ENCODE measurements at regions not wholly inside any gene's neighbourhood (a gene's known extent, or its start where the extent isn't known, plus 50 kb on each side); places are given as distances from the start of the nearest gene placed in this dataset.

GRCh38 chr10:71161425-71161824 is 50.9 kb upstream of the UNC5B start:
- Histone ChIP-seq H3K4me1 (ENCODE audit: control insufficient read depth in 1 of 2, insufficient read depth in 2 of 2, low read depth in 1 of 2, low read length in 1 of 2) (no peaks in the 10 kb centered on the region), H3K36me3 (replicated peaks in 1 of 2; ENCODE audit: control insufficient read depth in 1 of 2, insufficient read depth in 2 of 2, low read length in 1 of 2) (no peaks in the 10 kb centered on the region), H4K20me1 (ENCODE audit: insufficient read depth) (no peaks in the 10 kb centered on the region), H3K9me2 (no peaks in the 10 kb centered on the region), H3K4me3 (ENCODE audit: low read depth in 2 of 2, low read length in 1 of 2) (no peak overlapping the region), H2AFZ (ENCODE audit: low read depth) (no peak overlapping the region), H3K27me3 (ENCODE audit: insufficient read depth) (no peaks in the 10 kb centered on the region), H3F3A (replicated peaks; ENCODE audit: insufficient read depth) (no peaks in the 10 kb centered on the region), H3K79me2 (ENCODE audit: insufficient read depth) (no peaks in the 10 kb centered on the region), H3K4me2 (no peak overlapping the region), H3K9me3 (no peaks in the 10 kb centered on the region), H3K9ac (no peak overlapping the region), H3K27ac (ENCODE audit: low read depth in 2 of 2, low read length in 1 of 2) (no peak overlapping the region)
- POLR2A ChIA-PET: no interaction called here
- no peak for DNase-seq
- CTCF ChIA-PET: no interaction called here
- WGBS (ENCODE audit: low lambda C conversion rate): 26% methylated on average over 4 of the region's 4 CpGs
- no peak for TF ChIP-seq SMC3 (IDR thresholded peaks at IDR 0.05; ENCODE audit: low read depth, low read length)
- no peak for TF ChIP-seq NFIC (IDR thresholded peaks at IDR 0.05; ENCODE audit: borderline replicate concordance)
- no peak for TF ChIP-seq GATA2 (CRISPR knock-in tag; IDR thresholded peaks at IDR 0.05)
- no peak for TF ChIP-seq RAD21 (IDR thresholded peaks at IDR 0.05; ENCODE audit: low read length)
- no peak for TF ChIP-seq USF2 (IDR thresholded peaks at IDR 0.05; ENCODE audit: borderline replicate concordance, low read depth, low read length)
- TF ChIP-seq MEF2A (IDR thresholded peaks at IDR 0.05; ENCODE audit: borderline replicate concordance, low read depth): no peak
- TF ChIP-seq SIN3A (IDR thresholded peaks at IDR 0.05; ENCODE audit: borderline replicate concordance, low read depth, low read length): no peak
- no peak for TF ChIP-seq EZH2phosphoT487 (IDR thresholded peaks at IDR 0.05; ENCODE audit: borderline replicate concordance, low read depth)
- TF ChIP-seq POLR2AphosphoS5 (IDR thresholded peaks at IDR 0.05; ENCODE audit: low read depth, low read length): no peak
